Ovary (tissue), 3 donors: ENCODE measurements at regions not wholly inside any gene's neighbourhood (a gene's known extent, or its start where the extent isn't known, plus 50 kb on each side); places are given as distances from the start of the nearest gene placed in this dataset.

Experiments used
- CTCF ChIP-seq, 3 donors: fragments of 450-650 bp in 2 of 3; fragments of 200-600 bp in 1 of 3; IDR thresholded peaks; one replicate each; pipeline versions ENCODE4 v1.5.1 to v1.8.0; 2016 to 2022; ENCODE audit warnings: antibody characterized with exemption in 3 of 3, mild to moderate bottlenecking in 1 of 3
- POLR2A ChIP-seq: fragments of 450-650 bp; IDR thresholded peaks from one replicate; pipeline ENCODE4 v1.6.1; 2017; ENCODE audit warnings: antibody characterized with exemption, mild to moderate bottlenecking, moderate library complexity
- donor health status: DM: no; HTN: no; CAD: no.

GRCh38 chr2:489084-489483 lies 188.1 kb downstream of the TMEM18 start:
- TF ChIP-seq CTCF (IDR thresholded peaks at IDR 0.05) (no peak), POLR2A (no peak)
